ENCODE measurements at regions not wholly inside any gene's neighbourhood (a gene's known extent, or its start where the extent isn't known, plus 50 kb on each side); places are given as distances from the start of the nearest gene placed in this dataset.

- Histone ChIP-seq H2AFZ (peak overlapping the region; percentile 69), H3K27ac (no peak overlapping the region)
- 4 to 5% methylated on average over 29 of the region's 29 CpGs for WGBS, 2 experiments (ENCODE audit: low coverage in 1 of 2, low lambda C conversion rate in 2 of 2, missing lambda C conversion rate in 2 of 2)
Measured at GRCh38 chr2:106582148-106583143, 95.3 kb downstream of the CD8B2 start.

GRCh38 chr2:106584304-106584954 is 97.3 kb downstream of the CD8B2 start:
- no peaks in the 10 kb centered on the region for H3K9me3 ChIP-seq (ENCODE audit: low read depth)
- H3K79me2 ChIP-seq (ENCODE audit: insufficient read depth) = no peaks in the 10 kb centered on the region
- no peak overlapping the region for H3K4me3 ChIP-seq
- no peaks in the 10 kb centered on the region for H3K9me2 ChIP-seq (ENCODE audit: insufficient read depth)
- H3K27ac ChIP-seq = no peak overlapping the region
- no peaks in the 10 kb centered on the region for H3K36me3 ChIP-seq (ENCODE audit: low read depth)
- no peaks in the 10 kb centered on the region for H3F3A ChIP-seq (ENCODE audit: insufficient read depth)
- in situ Hi-C loops (cut with MboI) = no loop called here
- H4K20me1 ChIP-seq (ENCODE audit: insufficient read depth) = no peaks in the 10 kb centered on the region
- TF ChIP-seq EZH2phosphoT487 (IDR thresholded peaks at IDR 0.05; ENCODE audit: insufficient read depth, low read depth) (no peak), EZH2 (IDR thresholded peaks at IDR 0.05; ENCODE audit: insufficient read depth, poor library complexity, severe bottlenecking) (no peak)
- no peak overlapping the region for H3K4me2 ChIP-seq (ENCODE audit: unreplicated experiment)
- WGBS, 2 experiments (ENCODE audit: low coverage in 1 of 2, low lambda C conversion rate in 2 of 2, missing lambda C conversion rate in 2 of 2) = 33 to 49% methylated on average over 40 to 44 of the region's 47 CpGs
- H2AFZ ChIP-seq = no peak overlapping the region
- DNase-seq = no peak
- peaks cover 14% of the 10 kb centered on the region; the same call in 1 of the 2 replicates for H3K27me3 ChIP-seq (replicated peaks; ENCODE audit: insufficient read depth)
- no peak overlapping the region for H3K9ac ChIP-seq
- H3K4me1 ChIP-seq (ENCODE audit: insufficient read depth) = no peaks in the 10 kb centered on the region

More at GRCh38 chr2:106582148-106583143, 95.3 kb downstream of the CD8B2 start:
- no peaks in the 10 kb centered on the region for H3K9me3 ChIP-seq (ENCODE audit: low read depth)
- H3F3A ChIP-seq (ENCODE audit: insufficient read depth) = no peaks in the 10 kb centered on the region
- in situ Hi-C loops (cut with MboI) = no loop called here
- TF ChIP-seq EZH2 (IDR thresholded peaks at IDR 0.05; ENCODE audit: insufficient read depth, poor library complexity, severe bottlenecking) = no peak
- no peak for TF ChIP-seq EZH2phosphoT487 (IDR thresholded peaks at IDR 0.05; ENCODE audit: insufficient read depth, low read depth)
- H3K36me3 ChIP-seq (ENCODE audit: low read depth) = no peaks in the 10 kb centered on the region
- H3K4me2 ChIP-seq (ENCODE audit: unreplicated experiment) = peak overlapping the region; percentile 76
- no peaks in the 10 kb centered on the region for H3K9me2 ChIP-seq (ENCODE audit: insufficient read depth)
- H3K4me3 ChIP-seq = peak overlapping the region; percentile 63
- DNase-seq = peak; percentile 91
- H3K79me2 ChIP-seq (ENCODE audit: insufficient read depth) = no peaks in the 10 kb centered on the region
- H3K27me3 ChIP-seq (replicated peaks; ENCODE audit: insufficient read depth) = peaks cover 16% of the 10 kb centered on the region; the same call in 1 of the 2 replicates
- peak overlapping the region; percentile 62 for H3K9ac ChIP-seq
- no peaks in the 10 kb centered on the region for H4K20me1 ChIP-seq (ENCODE audit: insufficient read depth)
- no peaks in the 10 kb centered on the region for H3K4me1 ChIP-seq (ENCODE audit: insufficient read depth)

GRCh38 chr2:106596844-106597243 is 109.7 kb downstream of the CD8B2 start:
- DNase-seq = peak; percentile 38
- H3K27me3 ChIP-seq (replicated peaks; ENCODE audit: insufficient read depth) = no peaks in the 10 kb centered on the region; the same call in 1 of the 2 replicates
- H2AFZ ChIP-seq = no peak overlapping the region
- H3K79me2 ChIP-seq (ENCODE audit: insufficient read depth) = no peaks in the 10 kb centered on the region
- no peaks in the 10 kb centered on the region for H3K4me1 ChIP-seq (ENCODE audit: insufficient read depth)
- TF ChIP-seq EZH2phosphoT487 (IDR thresholded peaks at IDR 0.05; ENCODE audit: insufficient read depth, low read depth) (no peak), EZH2 (IDR thresholded peaks at IDR 0.05; ENCODE audit: insufficient read depth, poor library complexity, severe bottlenecking) (no peak)
- H3K4me3 ChIP-seq = no peak overlapping the region
- H3K9me3 ChIP-seq (ENCODE audit: low read depth) = no peaks in the 10 kb centered on the region
- no peaks in the 10 kb centered on the region for H3F3A ChIP-seq (ENCODE audit: insufficient read depth)
- H3K9me2 ChIP-seq (ENCODE audit: insufficient read depth) = no peaks in the 10 kb centered on the region
- H4K20me1 ChIP-seq (ENCODE audit: insufficient read depth) = no peaks in the 10 kb centered on the region
- H3K9ac ChIP-seq = no peak overlapping the region
- 24 to 25% methylated on average over 4 of the region's 4 CpGs for WGBS, 2 experiments (ENCODE audit: low coverage in 1 of 2, low lambda C conversion rate in 2 of 2, missing lambda C conversion rate in 2 of 2)
- H3K36me3 ChIP-seq (ENCODE audit: low read depth) = no peaks in the 10 kb centered on the region
- no peak overlapping the region for H3K27ac ChIP-seq
- in situ Hi-C loops (cut with MboI) = no loop called here
- no peak overlapping the region for H3K4me2 ChIP-seq (ENCODE audit: unreplicated experiment)

- TF ChIP-seq EZH2phosphoT487 (IDR thresholded peaks at IDR 0.05; ENCODE audit: insufficient read depth, low read depth) = no peak
- no peak for TF ChIP-seq EZH2 (IDR thresholded peaks at IDR 0.05; ENCODE audit: insufficient read depth, poor library complexity, severe bottlenecking)
- Histone ChIP-seq H3K4me1 (ENCODE audit: insufficient read depth) (no peaks in the 10 kb centered on the region), H3F3A (ENCODE audit: insufficient read depth) (no peaks in the 10 kb centered on the region), H3K79me2 (ENCODE audit: insufficient read depth) (no peaks in the 10 kb centered on the region), H3K36me3 (ENCODE audit: low read depth) (no peaks in the 10 kb centered on the region), H2AFZ (no peak overlapping the region), H3K4me3 (no peak overlapping the region), H3K9me2 (ENCODE audit: insufficient read depth) (no peaks in the 10 kb centered on the region), H3K9me3 (ENCODE audit: low read depth) (no peaks in the 10 kb centered on the region), H3K9ac (no peak overlapping the region), H3K4me2 (ENCODE audit: unreplicated experiment) (no peak overlapping the region), H3K27ac (no peak overlapping the region), H4K20me1 (ENCODE audit: insufficient read depth) (no peaks in the 10 kb centered on the region), H3K27me3 (replicated peaks; ENCODE audit: insufficient read depth) (no peaks in the 10 kb centered on the region)
- in situ Hi-C loops (cut with MboI) = no loop called here
- WGBS, 2 experiments (ENCODE audit: low coverage in 1 of 2, low lambda C conversion rate in 2 of 2, missing lambda C conversion rate in 2 of 2) = 72 to 73% methylated on average over 3 of the region's 3 CpGs
- DNase-seq = no peak
Measured at GRCh38 chr2:106599540-106599939, 112.4 kb downstream of the CD8B2 start.

Measured in GM23248 (cell line).